ENCODE measurements at regions not wholly inside any gene's neighbourhood (a gene's known extent, or its start where the extent isn't known, plus 50 kb on each side); places are given as distances from the start of the nearest gene placed in this dataset.
"Not testable (repeated sequence)": the region's sequence is repeated elsewhere in the genome, so short reads cannot be mapped to it uniquely, and the experiment has no call there.

DNA sequence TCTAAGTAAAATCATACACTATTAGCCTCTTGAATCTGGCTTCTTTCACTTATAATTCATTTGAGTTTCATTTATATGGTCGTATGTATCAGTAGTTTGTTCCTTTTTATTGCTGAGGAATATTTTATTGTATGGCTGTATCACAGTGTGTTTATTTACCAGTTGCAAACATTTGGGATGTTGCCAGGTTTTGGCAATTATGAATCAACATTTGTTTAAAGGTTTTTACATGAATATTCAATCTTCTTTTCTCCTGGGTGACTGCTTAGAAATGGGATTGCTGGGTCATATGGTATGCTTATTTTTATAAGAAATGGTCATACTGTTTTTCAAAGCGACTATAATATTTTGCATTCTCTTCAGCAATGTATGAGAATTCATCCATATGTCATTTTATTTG, 107.9 kb downstream of the PMAIP1 start:
- no peak for DNase-seq

DNA sequence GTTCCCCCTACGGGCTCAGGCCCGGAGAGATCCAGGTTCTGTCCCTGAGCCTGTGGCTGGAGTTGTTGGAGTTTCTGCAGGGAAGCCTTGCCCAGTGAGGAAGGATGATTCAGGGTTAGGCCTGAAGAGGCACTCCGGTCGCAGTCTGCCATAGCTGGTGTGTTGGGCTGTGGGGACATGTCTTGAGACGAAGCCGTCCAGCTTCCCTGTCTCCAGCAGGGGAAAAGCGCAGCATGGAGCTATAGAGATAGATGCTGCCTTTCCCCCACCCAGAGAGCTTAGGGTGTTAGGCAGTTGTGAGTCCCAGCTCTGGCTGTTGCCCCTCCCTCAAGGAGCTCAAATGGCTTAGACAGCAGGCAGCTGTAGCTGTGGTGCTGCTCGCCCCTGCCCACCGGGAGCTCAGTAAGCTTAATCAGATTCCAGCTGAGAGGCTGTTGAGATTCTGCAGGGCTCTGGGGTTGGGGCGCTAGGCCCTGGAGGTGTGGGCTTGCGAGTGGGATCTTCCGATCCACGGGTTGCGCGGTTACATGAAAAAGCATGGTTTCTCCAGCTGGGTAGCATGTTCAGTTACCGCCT, 103.9 kb downstream of the PMAIP1 start:
- DNase-seq = no peak

DNA sequence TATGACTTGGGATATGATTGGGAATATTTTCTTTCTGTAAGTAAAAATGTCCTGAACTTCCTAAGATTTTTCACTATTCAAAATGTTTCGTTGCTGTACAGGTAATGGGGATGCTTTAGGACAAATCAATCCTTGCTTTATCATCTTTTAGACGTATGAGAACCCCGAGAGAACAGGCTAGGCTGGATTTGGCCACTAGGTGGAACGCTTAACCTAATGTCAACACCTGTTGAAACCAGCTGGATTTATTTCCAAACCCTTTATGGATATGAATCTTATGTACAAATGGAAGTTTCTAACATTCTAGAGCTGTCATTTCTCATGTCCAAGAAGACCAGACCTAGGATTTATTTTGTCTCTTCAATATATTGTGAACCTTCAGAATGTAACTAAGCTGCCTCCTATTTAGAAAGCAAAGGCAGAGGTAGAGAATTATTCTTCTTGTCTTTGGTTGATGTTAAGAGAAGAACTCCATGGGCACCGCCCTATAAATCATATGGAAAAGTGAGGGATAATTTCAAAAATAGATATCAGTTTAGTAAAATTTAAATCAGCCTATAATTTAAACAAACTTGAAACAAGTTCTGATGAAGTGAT, 96.7 kb downstream of the PMAIP1 start:
- DNase-seq = no peak

DNA sequence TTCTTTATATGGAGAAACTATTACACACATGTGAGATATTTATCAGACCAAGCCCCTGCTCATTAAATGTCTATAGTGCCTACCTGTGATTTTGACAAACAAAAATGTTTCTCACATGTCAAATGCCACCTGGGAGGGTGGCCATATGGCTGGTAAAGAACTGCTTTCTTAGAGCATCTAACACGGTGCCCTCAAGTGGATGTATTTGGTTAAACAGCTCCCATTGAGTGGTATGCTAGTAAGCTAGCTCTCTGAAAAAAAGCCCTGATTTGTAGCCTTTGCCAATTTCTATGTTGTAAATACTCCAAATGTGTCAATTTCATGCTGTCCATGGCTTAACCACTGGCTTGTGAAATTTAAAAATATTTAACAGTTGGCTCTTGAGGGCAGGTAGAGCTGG, 94.6 kb downstream of the PMAIP1 start:
- no peak for DNase-seq

DNA sequence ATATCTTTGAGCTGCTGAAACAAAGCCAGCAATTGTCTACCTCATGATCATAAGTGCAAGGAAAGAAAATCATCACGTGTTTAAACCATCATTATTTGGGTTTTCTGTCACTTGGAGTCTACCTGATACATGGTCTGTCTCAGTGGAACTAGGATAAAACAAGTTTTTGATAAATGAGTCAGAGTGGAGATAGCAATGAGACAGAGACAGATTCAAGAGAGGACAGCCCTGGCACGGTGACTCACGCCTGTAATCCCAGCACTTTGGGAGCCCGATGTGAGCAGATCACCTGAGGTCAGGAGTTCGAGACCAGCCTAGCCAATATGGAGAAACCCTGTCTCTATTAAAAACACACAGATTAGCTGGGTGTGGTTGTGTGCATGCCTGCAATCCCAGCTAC, 93.8 kb downstream of the PMAIP1 start:
- no peak for DNase-seq

DNA sequence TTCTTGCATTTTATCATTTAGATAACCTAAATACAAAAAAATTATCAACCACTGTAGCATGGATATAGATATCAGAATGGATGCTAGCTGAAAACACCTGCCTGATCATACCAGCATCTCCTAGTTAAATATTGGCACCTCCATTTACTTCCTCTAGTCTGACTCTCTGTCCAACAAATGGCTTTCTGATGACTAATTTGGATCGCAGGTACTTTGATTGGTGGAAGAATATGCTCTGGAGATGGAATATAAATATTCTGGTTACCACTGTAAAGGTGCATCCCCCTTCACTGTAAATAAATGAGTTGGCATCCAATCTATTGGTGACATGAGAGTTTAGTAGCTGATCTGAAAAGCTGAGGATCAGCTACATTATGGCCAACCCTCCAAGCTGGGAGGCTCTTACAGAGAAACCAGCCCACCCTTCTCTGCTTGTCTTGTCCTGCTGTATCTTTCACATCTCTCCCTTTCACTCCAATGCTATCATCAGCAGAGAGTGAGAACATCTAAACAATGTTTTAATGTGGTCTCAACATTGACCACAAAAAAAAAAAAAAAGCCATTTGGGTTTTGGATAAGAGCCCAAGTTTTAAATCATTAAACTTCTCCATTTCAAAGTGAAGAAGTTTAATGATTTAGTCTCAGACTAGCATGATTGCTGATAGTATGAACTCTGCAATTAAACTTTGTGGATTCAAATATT, 90.5 kb downstream of the PMAIP1 start:
- DNase-seq = no peak

DNA sequence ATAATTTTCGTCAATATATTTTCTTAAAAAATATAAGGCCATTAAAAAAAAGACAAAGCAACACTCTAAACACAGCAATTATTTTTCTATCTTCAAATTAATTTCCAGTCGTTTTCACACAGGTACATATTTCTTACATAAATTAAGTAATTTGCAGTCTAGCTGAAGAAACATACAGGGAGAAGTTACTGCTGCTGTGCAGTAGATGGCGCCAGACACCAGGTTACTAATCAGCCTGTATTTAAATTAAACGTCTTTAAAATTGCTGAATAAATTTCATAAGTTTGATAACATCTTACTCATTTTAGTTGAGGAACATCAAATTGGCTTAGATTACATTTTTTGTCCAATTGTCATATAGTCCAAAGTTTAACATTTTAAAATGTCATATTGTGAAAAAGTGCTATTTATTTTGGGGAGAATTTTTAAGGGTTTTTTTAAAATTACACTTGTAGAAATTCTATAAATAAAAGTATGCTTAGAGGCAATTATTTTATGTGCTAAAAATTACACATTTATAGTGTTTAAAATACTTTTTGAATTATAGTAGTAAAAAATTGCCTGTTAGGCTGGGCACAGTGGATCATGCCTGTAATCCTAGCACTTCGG, 88.4 kb downstream of the PMAIP1 start:
- DNase-seq = peak; percentile 54

GRCh38 chr18:59987102-59987501, 87.3 kb downstream of the PMAIP1 start:
- DNase-seq = no peak

DNA sequence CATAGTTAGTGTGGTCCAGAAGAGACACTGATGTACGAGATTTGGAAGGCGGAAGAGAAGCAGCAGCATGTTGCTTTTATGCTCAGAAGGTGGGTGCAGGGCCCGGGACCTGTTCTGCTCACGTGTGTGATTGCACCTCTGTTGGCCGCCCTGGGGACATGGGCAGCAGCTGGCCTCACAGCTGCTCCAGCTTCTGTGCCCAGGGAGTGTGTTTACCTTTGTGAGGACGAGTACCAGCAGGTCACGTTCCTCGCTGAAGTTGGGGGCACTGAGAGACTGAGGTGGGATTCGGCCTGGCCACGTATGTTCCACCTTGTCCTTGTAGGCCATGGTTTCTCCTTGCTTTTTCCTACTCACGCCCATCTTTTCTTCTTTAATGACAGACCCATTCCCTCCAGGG, 86.3 kb downstream of the PMAIP1 start:
- DNase-seq = no peak

DNA sequence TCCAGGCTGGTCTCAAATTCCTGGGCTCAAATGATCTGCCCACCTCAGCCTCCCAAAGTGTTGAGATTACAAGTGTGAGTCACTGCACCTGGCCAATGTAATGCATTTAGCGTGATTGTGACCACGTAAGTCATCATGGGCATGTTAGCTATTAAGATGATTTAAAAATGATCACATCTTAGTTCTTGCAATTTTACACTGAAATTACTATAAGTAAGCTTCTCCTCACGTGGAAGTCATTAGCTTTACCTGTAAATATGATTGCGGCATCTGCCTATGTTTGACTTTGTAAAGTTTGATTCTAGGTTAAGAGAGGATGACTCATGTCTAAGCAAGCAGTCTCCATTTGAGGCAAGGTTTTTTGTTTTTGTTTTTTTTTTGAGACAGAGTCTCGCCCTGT, 85.5 kb downstream of the PMAIP1 start:
- DNase-seq = no peak

DNA sequence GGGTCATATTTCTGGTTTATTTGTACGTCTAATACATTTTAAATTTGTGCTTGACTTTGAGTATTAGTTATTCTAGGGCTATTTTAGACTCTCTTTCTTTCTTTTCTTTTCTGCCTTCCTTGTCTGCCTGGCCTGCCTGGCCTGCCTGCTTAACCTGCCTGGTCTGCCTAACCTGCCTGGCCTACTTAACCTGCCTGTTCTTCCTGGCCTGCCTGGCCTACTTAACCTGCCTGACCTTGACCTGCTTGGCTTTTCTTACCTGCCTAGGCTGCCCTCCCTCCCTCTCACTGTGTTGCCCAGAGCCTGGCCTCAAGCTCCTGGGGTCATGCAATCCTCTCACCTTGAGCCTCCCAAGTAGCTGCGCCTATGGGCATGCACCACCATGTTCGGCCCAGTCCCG, 83.7 kb downstream of the PMAIP1 start:
- DNase-seq = no peak

GRCh38 chr18:59980188-59980637, 80.4 kb downstream of the PMAIP1 start:
- no peak for DNase-seq

DNA sequence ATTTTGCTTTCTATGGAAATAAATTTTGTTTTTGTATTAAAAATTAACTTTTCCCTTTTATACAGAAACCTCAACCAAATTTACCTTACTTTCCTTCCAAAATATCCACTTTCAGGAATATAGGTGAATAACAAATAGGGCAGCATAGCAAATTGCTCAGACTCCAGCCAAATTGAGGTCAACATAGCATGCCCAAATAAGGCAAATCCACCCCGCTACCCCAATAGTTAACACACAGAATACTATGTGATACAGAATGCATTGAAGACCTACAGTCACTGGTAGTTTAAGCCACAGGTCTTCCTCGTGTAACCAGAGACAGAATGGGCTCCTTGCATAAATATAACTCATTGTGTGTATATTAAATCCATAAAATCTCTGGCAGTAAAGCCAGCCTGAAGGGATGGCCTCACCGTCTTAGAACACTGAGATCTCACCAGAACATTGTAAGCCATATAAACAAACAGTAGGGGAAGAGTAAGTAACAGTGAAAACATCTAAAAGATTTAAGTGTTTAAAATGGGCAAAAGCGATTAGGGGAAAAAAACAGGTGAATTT, 72.2 kb downstream of the PMAIP1 start:
- no peak for DNase-seq

DNA sequence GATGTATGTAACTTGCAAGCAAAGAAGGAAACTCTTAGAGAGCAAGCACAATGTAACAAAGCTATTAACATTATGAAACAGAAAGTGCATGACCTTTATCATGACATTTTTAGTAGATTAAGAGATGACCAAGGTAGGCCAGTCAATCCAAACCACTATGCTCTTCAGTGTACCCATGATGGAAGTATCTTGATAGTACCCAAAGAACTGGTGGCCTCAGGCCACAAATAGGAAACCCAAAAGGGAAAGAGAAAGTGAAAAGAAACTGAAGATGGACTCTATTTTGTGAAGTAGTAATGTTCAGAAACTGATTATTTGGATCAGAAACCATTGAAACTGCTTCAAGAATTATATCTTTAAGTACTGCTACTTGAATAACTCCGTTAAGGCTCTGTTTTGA, 71.3 kb downstream of the PMAIP1 start:
- DNase-seq = not testable (repeated sequence)

DNA sequence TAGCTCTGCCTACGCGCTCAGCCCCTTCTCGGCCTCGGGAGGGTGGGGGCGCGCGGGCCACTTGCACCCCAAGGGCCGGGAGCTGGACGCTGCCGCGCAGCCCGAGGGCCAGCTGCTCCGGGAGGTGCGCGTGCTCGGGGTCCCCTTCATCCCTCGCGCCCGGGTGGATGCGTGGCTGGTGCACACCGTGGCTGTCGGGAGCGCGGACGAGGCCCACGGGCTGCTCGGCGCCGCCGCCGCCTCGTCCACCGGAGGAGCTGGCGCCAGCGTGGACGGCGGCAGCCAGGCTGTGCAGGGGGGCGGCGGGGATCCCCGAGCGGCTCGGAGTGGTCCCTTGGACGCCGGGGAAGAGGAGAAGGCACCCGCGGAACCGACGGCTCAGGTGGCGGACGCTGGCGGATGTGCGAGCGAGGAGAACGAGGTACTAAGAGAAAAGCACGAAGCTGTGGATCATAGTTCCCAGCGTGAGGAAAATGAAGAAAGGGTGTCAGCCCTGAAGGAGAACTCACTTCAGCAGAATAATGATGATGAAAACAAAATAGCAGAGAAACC, 69.8 kb downstream of the PMAIP1 start:
- DNase-seq = not testable (repeated sequence)

DNA sequence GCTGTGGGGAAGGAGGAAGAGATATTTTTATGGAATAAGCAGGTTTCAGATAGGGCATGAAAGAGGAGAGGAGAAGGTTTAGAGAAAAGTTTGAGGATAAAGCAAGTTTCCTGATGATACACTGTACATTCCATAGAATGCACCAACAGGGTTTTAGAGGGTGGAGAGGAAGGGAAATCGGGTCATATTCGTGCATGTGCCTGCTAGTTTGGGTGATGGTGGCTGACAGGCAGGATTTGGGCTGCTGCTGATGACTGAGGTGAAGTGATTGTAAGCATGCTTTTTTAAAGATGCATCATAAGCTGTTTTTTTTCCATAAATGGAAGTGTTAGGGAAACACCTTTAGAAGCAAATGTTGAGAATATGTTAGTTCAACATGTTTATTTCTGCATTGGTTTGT, 68.8 kb downstream of the PMAIP1 start:
- DNase-seq = no peak

GRCh38 chr18:59967878-59968277, 68.1 kb downstream of the PMAIP1 start:
- no peak for DNase-seq

GRCh38 chr18:59966913-59967312, 67.1 kb downstream of the PMAIP1 start:
- DNase-seq = no peak

DNA sequence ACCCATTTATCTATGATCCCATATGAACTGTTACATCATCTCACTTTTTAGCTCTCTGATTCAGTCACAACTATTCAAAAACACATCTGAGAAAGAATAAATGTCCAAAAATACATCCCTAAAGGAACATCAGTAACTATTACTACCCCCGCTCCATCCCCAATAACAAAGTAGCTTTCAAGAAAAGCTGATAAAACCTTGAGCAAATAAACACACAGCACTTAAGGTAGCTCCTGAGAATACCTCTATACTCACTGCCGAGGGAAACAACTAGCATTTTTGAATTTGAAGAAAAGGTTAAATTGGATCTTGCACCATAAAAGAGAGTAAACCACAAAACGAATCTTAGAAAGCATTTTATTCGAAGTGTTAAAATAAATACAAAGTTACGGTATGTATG, 63.4 kb downstream of the PMAIP1 start:
- no peak for DNase-seq

DNA sequence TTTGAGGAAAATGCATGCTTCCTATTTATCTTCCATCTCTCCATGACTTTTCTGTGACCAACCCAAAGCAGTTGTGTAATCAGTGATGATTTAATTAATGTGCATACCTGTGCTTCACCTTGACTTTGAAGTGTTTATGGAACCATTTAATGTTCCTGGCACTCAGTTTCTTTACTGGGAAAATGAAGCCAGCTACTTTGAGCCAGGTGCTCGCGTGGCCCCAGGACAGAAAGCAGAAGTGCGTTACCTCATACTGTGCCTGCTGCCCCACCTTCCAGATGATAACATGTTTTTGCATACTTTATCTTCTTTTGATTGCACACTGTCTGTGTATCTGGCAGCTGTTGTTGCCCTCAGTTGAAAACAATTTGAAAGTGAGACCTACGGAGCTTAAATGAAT, 61.3 kb downstream of the PMAIP1 start:
- DNase-seq = no peak

- DNase-seq = no peak
Measured at GRCh38 chr18:59960272-59960671, 60.5 kb downstream of the PMAIP1 start.

DNA sequence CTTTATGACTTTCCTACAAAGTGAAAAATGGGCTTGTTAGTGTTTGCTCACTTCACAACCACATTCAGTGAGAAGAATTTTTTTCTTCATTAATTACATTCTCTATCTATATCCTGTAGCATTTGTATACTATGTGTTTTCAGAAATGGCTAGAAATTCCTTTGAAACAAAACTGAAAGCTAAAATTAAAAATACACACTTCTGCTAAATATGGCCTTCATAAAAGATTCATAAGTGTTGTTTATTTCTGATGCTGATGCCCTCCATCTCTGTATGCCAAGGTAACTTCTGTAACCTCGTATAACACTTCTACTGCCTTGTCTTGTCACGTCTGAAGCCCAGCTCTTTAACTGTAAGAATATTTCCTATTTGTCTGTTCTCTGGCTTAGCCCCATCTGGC, 59.8 kb downstream of the PMAIP1 start:
- DNase-seq = no peak

GRCh38 chr18:59959073-59959472, 59.3 kb downstream of the PMAIP1 start:
- DNase-seq = no peak

DNA sequence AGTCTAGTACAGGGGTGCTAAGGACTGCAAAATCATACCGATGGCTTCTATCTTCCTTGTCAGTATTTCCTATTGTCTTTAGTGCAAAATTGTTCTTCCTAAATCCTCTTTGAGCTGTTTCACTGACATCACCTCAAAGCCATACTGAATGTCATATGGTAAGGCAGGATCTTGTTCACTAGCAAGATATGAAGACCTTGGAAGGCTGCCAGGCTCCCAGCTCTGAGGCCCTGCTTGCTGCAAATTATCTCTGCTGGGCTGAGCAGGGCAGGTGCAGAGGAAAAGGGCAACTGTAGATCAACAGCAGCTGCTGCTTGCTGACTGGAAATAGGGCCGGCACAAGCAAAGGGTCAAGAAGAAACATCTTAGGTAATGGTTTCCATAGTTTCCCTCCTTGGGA, 58.2 kb downstream of the PMAIP1 start:
- DNase-seq = no peak
